GM23338 (cell line): ENCODE measurements at regions not wholly inside any gene's neighbourhood (a gene's known extent, or its start where the extent isn't known, plus 50 kb on each side); places are given as distances from the start of the nearest gene placed in this dataset.

Source experiments
- ATAC-seq: fragments of 200-7000 bp; cut with Tn5 transposase; 3 replicates; pipeline ENCODE4 v1.9.1; 2020
- DNase-seq: peaks from one replicate; pipeline ENCODE4 v3.0.0-alpha.2; 2015; ENCODE audit warnings: low spot score
- H2AFZ ChIP-seq: fragments of 200-600 bp; sonication (generic); 2 replicates; pipeline ENCODE4 v1.8.0; 2016; ENCODE audit warnings: antibody characterized with exemption, mild to moderate bottlenecking, moderate library complexity
- H3F3A ChIP-seq: fragments of 200-600 bp; sonication (generic); replicated peaks from 2 replicates; pipeline ENCODE4 v1.8.0; 2017; ENCODE audit warnings: antibody characterized with exemption, mixed run types, low read depth
- H3K27ac ChIP-seq: fragments of 200-600 bp; sonication (generic); 2 replicates; pipeline ENCODE4 v1.6.1; 2016; ENCODE audit warnings: low read depth
- H3K27me3 ChIP-seq: fragments of 200-600 bp; sonication (generic); 2 replicates; pipeline ENCODE4 v1.8.0; 2016; ENCODE audit warnings: mild to moderate bottlenecking, mixed run types, moderate library complexity; ENCODE audit not compliant: insufficient read depth
- H3K36me3 ChIP-seq: fragments of 200-600 bp; sonication (generic); 2 replicates; pipeline ENCODE4 v1.8.0; 2016; ENCODE audit warnings: mild to moderate bottlenecking; ENCODE audit not compliant: insufficient read depth
- H3K4me1 ChIP-seq: fragments of 200-600 bp; sonication (generic); 2 replicates; pipeline ENCODE4 v1.8.0; 2016; ENCODE audit warnings: mild to moderate bottlenecking, moderate library complexity; ENCODE audit not compliant: insufficient read depth
- H3K4me2 ChIP-seq: fragments of 200-600 bp; sonication (generic); 2 replicates; pipeline ENCODE4 v1.7.1; 2017; ENCODE audit warnings: mixed run types
- H3K4me3 ChIP-seq: fragments of 200-600 bp; sonication (generic); 2 replicates; pipeline ENCODE4 v1.6.1; 2016; ENCODE audit warnings: mixed run types
- H3K79me2 ChIP-seq: fragments of 200-600 bp; sonication (generic); replicated peaks from 2 replicates; pipeline ENCODE4 v1.8.0; 2017; ENCODE audit warnings: mild to moderate bottlenecking; ENCODE audit not compliant: insufficient read depth
- H3K9me2 ChIP-seq: fragments of 200-600 bp; sonication (generic); 2 replicates; pipeline ENCODE4 v1.8.0; 2017; ENCODE audit not compliant: insufficient read depth
- H4K20me1 ChIP-seq: fragments of 200-600 bp; sonication (generic); replicated peaks from 2 replicates; pipeline ENCODE4 v1.8.0; 2017; ENCODE audit warnings: mild to moderate bottlenecking; ENCODE audit not compliant: insufficient read depth
- H3K27ac Mint-ChIP-seq: 2 replicates; pipeline ENCODE4 v1.8.0; 2020; ENCODE audit warnings: inconsistent platforms, mild to moderate bottlenecking, moderate library complexity, mixed read lengths
- H3K27me3 Mint-ChIP-seq: 3 replicates; pipeline ENCODE4 v1.8.0; 2022; ENCODE audit warnings: low read depth, mild to moderate bottlenecking, moderate library complexity, mixed read lengths, inconsistent platforms; ENCODE audit not compliant: insufficient read depth, poor library complexity
- H3K36me3 Mint-ChIP-seq: 3 replicates; pipeline ENCODE4 v1.8.0; 2021; ENCODE audit warnings: low read depth, mild to moderate bottlenecking, inconsistent platforms, moderate library complexity, mixed read lengths
- H3K4me1 Mint-ChIP-seq: 3 replicates; pipeline ENCODE4 v1.8.0; 2020; ENCODE audit warnings: mild to moderate bottlenecking, inconsistent platforms, mixed read lengths
- H3K4me3 Mint-ChIP-seq: 3 replicates; pipeline ENCODE4 v1.8.0; 2021; ENCODE audit warnings: moderate library complexity, mild to moderate bottlenecking, inconsistent platforms, mixed read lengths
- H3K9me3 Mint-ChIP-seq: 3 replicates; pipeline ENCODE4 v1.8.0; 2020; ENCODE audit warnings: moderate library complexity, mild to moderate bottlenecking, inconsistent platforms, mixed read lengths
- EZH2phosphoT487 ChIP-seq: fragments of 200-600 bp; sonication (generic); IDR thresholded peaks from one replicate; pipeline ENCODE4 v1.8.1; 2018; ENCODE audit warnings: antibody characterized with exemption; ENCODE audit not compliant: unreplicated experiment
- POLR2AphosphoS5 ChIP-seq: IDR thresholded peaks from 2 replicates; pipeline ENCODE4 v1.6.1; 2016; ENCODE audit warnings: antibody characterized with exemption, low read depth
- STAT1 ChIP-seq: IDR thresholded peaks from one replicate; pipeline ENCODE4 v1.6.1; 2016; ENCODE audit warnings: antibody characterized with exemption; ENCODE audit not compliant: unreplicated experiment
- ZNF114 ChIP-seq: fragments of 250-450 bp; sonication (Bioruptor Pico); IDR thresholded peaks from 2 replicates; pipeline ENCODE4 v1.5.0; 2020; ENCODE audit warnings: mild to moderate bottlenecking, moderate library complexity
- TF ChIP-seq, protein P1 (sequence below): fragments of 250-450 bp; sonication (Bioruptor Pico); IDR thresholded peaks from 2 replicates; pipeline ENCODE4 v1.5.0; 2020; ENCODE audit warnings: mild to moderate bottlenecking, moderate library complexity
- TF ChIP-seq, protein P2 (sequence below): IDR thresholded peaks from 2 replicates; pipeline ENCODE4 v1.6.1; 2016; ENCODE audit warnings: antibody characterized with exemption
- TF ChIP-seq, protein P3 (sequence below), 2 experiments: fragments of 200-600 bp in 1 of 2; sonication (generic) in 1 of 2; conservative IDR thresholded peaks; 2 replicates each; pipeline versions ENCODE4 v1.5.1 to v1.6.1; 2016 to 2017; ENCODE audit warnings: antibody characterized with exemption in 2 of 2, low read depth in 2 of 2, mild to moderate bottlenecking in 2 of 2, moderate library complexity in 1 of 2

DNA sequence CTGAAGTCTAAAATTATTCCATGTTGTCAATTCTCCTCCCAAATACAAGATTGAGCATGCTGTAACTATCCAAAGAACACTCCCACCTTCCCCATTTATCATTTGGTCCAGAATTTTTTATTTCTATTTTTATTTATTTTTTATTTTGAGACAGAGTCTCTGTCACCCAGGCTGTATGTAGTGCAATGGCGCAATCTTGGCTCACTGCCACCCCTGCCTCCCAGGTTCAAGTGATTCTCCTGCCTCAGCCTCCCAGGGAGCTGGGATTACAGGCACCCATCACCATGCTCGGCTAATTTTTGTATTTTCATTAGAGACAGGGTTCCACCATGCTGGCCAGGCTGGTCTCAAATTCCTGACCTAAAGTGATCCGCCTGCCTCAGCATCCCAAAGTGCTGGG is 306.8 kb downstream of the KLF12 start (continued):
- TF ChIP-seq, protein P1, sequence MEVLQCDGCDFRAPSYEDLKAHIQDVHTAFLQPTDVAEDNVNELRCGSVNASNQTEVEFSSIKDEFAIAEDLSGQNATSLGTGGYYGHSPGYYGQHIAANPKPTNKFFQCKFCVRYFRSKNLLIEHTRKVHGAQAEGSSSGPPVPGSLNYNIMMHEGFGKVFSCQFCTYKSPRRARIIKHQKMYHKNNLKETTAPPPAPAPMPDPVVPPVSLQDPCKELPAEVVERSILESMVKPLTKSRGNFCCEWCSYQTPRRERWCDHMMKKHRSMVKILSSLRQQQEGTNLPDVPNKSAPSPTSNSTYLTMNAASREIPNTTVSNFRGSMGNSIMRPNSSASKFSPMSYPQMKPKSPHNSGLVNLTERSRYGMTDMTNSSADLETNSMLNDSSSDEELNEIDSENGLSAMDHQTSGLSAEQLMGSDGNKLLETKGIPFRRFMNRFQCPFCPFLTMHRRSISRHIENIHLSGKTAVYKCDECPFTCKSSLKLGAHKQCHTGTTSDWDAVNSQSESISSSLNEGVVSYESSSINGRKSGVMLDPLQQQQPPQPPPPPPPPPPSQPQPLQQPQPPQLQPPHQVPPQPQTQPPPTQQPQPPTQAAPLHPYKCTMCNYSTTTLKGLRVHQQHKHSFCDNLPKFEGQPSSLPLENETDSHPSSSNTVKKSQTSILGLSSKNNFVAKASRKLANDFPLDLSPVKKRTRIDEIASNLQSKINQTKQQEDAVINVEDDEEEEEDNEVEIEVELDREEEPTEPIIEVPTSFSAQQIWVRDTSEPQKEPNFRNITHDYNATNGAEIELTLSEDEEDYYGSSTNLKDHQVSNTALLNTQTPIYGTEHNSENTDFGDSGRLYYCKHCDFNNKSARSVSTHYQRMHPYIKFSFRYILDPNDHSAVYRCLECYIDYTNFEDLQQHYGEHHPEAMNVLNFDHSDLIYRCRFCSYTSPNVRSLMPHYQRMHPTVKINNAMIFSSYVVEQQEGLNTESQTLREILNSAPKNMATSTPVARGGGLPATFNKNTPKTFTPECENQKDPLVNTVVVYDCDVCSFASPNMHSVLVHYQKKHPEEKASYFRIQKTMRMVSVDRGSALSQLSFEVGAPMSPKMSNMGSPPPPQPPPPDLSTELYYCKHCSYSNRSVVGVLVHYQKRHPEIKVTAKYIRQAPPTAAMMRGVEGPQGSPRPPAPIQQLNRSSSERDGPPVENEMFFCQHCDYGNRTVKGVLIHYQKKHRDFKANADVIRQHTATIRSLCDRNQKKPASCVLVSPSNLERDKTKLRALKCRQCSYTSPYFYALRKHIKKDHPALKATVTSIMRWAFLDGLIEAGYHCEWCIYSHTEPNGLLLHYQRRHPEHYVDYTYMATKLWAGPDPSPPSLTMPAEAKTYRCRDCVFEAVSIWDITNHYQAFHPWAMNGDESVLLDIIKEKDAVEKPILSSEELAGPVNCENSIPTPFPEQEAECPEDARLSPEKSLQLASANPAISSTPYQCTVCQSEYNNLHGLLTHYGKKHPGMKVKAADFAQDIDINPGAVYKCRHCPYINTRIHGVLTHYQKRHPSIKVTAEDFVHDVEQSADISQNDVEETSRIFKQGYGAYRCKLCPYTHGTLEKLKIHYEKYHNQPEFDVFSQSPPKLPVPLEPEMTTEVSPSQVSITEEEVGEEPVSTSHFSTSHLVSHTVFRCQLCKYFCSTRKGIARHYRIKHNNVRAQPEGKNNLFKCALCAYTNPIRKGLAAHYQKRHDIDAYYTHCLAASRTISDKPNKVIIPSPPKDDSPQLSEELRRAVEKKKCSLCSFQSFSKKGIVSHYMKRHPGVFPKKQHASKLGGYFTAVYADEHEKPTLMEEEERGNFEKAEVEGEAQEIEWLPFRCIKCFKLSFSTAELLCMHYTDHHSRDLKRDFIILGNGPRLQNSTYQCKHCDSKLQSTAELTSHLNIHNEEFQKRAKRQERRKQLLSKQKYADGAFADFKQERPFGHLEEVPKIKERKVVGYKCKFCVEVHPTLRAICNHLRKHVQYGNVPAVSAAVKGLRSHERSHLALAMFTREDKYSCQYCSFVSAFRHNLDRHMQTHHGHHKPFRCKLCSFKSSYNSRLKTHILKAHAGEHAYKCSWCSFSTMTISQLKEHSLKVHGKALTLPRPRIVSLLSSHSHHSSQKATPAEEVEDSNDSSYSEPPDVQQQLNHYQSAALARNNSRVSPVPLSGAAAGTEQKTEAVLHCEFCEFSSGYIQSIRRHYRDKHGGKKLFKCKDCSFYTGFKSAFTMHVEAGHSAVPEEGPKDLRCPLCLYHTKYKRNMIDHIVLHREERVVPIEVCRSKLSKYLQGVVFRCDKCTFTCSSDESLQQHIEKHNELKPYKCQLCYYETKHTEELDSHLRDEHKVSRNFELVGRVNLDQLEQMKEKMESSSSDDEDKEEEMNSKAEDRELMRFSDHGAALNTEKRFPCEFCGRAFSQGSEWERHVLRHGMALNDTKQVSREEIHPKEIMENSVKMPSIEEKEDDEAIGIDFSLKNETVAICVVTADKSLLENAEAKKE (CRISPR knock-in tag) = no peak
- no peak for TF ChIP-seq POLR2AphosphoS5

DNA sequence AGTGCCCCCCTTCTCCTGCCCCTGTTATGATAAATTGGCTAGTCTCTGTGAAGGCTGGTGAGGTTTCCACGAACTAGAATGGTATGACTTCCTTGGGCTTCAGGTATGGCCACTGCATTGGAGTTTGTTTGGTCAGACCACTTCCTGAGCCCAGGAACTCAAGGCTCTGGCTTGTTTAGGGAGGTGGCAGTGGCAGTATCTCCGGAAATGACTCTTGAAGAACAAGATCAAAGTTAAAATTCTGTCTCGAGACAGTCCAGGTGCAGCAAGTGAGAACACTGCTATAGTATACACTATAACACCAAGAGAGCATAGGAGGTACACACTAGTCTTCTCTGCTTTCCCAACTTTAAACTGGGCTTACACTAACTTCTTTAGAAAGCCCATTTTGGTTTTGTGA is 309.1 kb downstream of the KLF12 start:
- Mint-ChIP-seq H3K9me3 (no peaks in the 10 kb centered on the region; the same call in 2 of the 3 replicates), H3K4me1 (peaks cover 9% of the 10 kb centered on the region), H3K27me3 (peaks cover 2% of the 10 kb centered on the region), H3K27ac (no peak overlapping the region), H3K36me3 (peaks cover 3% of the 10 kb centered on the region; the same call in 1 of the 3 replicates), H3K4me3 (no peak overlapping the region)
- H3K36me3 ChIP-seq = no peaks in the 10 kb centered on the region
- ATAC-seq (no peak), DNase-seq (no peak)
- no peaks in the 10 kb centered on the region for H3K4me1 ChIP-seq
- H3K4me2 ChIP-seq = no peak overlapping the region
- H4K20me1 ChIP-seq = no peaks in the 10 kb centered on the region
- no peaks in the 10 kb centered on the region for H3F3A ChIP-seq
- no peak overlapping the region for H3K27ac ChIP-seq
- no peaks in the 10 kb centered on the region; the same call in 1 of the 2 replicates for H3K79me2 ChIP-seq
- no peak overlapping the region for H2AFZ ChIP-seq
- no peaks in the 10 kb centered on the region for H3K27me3 ChIP-seq
- H3K4me3 ChIP-seq = no peak overlapping the region
- no peaks in the 10 kb centered on the region for H3K9me2 ChIP-seq
- TF ChIP-seq, protein P2, sequence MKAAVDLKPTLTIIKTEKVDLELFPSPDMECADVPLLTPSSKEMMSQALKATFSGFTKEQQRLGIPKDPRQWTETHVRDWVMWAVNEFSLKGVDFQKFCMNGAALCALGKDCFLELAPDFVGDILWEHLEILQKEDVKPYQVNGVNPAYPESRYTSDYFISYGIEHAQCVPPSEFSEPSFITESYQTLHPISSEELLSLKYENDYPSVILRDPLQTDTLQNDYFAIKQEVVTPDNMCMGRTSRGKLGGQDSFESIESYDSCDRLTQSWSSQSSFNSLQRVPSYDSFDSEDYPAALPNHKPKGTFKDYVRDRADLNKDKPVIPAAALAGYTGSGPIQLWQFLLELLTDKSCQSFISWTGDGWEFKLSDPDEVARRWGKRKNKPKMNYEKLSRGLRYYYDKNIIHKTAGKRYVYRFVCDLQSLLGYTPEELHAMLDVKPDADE = no peak
- no peak for TF ChIP-seq ZNF114 (CRISPR knock-in tag)
- TF ChIP-seq, protein P3, sequence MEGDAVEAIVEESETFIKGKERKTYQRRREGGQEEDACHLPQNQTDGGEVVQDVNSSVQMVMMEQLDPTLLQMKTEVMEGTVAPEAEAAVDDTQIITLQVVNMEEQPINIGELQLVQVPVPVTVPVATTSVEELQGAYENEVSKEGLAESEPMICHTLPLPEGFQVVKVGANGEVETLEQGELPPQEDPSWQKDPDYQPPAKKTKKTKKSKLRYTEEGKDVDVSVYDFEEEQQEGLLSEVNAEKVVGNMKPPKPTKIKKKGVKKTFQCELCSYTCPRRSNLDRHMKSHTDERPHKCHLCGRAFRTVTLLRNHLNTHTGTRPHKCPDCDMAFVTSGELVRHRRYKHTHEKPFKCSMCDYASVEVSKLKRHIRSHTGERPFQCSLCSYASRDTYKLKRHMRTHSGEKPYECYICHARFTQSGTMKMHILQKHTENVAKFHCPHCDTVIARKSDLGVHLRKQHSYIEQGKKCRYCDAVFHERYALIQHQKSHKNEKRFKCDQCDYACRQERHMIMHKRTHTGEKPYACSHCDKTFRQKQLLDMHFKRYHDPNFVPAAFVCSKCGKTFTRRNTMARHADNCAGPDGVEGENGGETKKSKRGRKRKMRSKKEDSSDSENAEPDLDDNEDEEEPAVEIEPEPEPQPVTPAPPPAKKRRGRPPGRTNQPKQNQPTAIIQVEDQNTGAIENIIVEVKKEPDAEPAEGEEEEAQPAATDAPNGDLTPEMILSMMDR (conservative IDR thresholded peaks at IDR 0.05; ENCODE audit: low read depth in 2 of 2) = no peak
- TF ChIP-seq STAT1 = no peak
- TF ChIP-seq POLR2AphosphoS5 = no peak
- TF ChIP-seq, protein P1 (CRISPR knock-in tag) = no peak
- no peak for TF ChIP-seq EZH2phosphoT487
